ENCODE measurements at regions not wholly inside any gene's neighbourhood (a gene's known extent, or its start where the extent isn't known, plus 50 kb on each side); places are given as distances from the start of the nearest gene placed in this dataset.

DNA sequence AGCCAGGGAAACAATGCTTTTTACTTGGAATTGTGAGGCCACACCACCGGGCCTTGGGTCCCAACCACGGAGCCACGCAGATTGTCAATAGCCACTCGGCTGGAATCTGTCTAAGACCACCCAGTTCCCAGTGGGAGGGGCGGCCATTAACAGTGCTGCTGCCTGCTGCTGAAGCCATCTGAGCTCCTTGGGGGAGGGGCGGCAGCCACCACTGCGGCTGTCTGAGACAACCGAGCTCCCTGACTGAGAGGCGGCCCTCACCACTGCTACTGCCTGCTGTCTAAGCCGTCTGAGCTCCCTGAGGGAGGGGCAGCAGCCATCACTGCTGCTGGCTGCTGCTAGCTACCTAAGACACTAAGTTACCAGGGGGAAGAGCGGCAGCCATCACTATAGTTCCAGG lies 64.3 kb downstream of the DMRTA2 start:
- no peak for DNase-seq (ENCODE audit: low read depth in 2 of 2)

DNA sequence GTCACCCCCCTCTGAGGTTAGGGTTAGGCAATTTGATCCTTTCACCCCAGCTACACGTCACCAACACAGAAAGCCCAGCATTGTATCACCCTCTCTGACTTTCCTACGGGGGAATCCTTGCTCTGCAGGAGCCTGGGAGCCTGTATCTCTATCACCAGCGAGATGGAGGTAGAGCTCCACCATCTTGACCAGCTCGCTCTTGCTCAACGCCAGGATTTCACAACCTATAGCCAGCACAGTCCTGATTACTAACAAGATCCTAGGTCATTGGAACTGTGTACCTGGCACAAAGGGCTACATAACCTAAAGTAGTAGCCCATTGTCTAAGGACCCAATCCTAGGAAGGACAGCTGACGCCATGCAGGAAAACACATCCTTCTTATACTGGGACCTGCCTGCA lies 66.1 kb downstream of the DMRTA2 start:
- DNase-seq (ENCODE audit: low read depth in 2 of 2) = no peak

DNA sequence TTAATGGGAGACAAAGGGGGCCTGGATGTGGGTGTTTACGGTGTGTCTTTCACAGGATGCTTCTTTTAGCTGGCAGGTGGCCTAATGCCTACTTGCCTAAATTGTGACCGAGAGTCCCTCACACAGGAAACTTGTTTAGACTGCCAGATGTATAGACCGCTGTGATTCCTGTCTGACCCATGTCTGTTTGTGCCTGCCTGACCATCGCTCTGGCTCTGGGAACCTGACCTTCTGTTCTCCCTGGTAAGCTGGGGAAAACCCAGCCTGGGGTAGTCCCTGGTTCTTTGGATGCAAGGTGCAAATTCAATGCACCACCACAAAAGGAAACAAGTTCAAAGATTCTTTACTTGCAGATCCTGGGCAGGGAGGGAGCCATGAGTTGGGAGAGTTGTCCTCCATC lies 68.4 kb downstream of the DMRTA2 start:
- DNase-seq (ENCODE audit: low read depth in 2 of 2) = no peak

- DNase-seq (ENCODE audit: low read depth in 2 of 2) = no peak
Measured at GRCh38 chr1:50352428-50352827, 70.8 kb downstream of the DMRTA2 start.

DNA sequence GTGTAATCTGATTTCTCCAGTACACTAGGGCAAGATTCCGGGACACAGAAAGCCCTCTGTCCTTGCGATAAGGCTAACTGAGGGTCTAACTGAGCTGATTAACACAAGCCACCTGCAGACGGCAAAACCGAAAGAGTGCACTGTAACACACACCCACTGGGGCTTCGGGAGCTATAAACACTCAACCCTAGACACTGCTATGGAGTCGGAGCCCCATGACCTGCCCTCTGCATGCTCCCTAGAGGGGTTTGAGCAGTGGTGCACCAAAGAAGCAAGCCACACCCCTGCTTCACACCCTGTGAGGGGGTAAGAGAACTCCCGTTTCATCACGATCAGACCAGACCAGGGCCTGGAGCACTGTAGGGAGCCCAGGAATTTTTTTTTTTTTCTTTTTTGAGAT lies 72.4 kb downstream of the DMRTA2 start:
- DNase-seq (ENCODE audit: low read depth in 2 of 2) = no peak

GRCh38 chr1:50350421-50350820 lies 72.8 kb downstream of the DMRTA2 start:
- no peak for DNase-seq (ENCODE audit: low read depth in 2 of 2)

DNA sequence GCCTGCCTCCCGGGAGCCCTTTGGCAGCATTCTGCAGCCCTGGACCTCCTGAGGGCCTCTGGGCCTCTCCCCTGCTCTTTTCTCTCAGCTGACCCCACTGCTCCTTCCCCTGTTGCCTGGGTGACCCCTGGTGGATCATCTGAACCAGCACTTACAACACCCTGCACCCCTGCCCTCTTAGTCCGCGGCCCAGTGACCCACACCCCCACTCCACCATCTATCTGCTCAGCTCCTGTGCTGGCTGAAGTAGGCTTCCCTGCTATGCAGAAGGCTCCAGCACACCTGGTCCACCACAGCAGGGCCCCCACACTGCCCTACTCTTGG lies 74.0 kb downstream of the DMRTA2 start:
- DNase-seq (ENCODE audit: low read depth in 2 of 2) = no peak

DNA sequence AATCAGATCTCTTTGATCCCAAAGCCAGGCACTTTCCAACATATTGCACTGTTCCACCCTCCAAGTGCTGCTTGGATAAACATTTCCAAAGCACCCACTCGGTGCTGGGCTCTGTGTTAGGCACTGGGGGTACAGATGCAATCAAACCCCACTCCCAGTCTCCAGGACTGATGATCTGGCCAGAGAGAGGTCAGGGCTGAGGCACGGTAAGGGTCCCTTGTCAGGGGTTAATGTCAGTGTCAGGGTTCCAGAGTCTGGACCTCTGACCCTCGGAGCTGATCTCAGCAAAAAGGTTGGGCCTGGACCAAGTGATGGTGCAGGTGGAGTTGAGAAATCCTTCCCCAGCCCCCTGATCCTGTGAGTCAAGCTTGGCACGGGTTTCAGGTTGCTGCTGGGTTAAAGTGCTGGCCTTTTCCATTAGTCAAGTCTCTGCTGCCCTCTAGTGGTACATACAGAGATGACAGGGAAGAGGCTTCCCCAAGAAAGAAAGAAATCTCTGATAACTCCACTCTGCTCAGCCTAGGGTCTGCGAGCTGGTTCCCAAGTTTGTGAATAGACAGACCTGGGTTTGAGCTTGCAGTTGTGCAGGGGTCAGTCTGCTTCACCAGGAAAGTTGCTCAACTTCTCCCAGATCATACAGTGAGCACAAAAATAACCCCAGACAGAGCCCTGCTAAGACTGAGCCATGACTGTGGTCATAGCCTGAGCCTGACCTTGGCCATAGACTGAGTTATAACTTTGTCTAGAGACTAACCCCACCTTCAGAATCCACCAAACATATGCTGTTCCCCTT lies 74.6 kb downstream of the DMRTA2 start:
- DNase-seq (ENCODE audit: low read depth in 2 of 2) = peak in 1 of 2 donors; percentile 9

GRCh38 chr1:50347933-50348332 lies 75.3 kb downstream of the DMRTA2 start:
- no peak for DNase-seq (ENCODE audit: low read depth in 2 of 2)

DNA sequence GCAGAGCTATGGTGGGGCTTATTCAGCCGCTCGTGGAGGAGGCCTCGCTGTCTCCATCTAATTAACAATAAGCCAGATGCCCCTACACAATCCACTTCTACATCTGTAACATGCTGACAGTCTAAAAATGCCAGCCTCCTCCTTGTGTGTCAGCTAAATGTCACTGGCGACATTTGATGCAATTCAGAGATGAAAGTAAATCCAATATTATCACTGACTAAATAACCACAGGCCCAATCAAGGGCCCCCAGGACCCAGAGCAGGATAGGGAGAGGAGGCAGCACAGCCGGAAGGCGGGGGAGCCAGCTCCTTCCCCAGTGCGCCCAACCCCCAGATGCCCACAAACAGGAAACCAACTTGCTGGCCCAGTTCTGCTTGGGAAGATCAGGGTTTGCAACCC lies 76.6 kb downstream of the DMRTA2 start:
- no peak for DNase-seq (ENCODE audit: low read depth in 2 of 2)

DNA sequence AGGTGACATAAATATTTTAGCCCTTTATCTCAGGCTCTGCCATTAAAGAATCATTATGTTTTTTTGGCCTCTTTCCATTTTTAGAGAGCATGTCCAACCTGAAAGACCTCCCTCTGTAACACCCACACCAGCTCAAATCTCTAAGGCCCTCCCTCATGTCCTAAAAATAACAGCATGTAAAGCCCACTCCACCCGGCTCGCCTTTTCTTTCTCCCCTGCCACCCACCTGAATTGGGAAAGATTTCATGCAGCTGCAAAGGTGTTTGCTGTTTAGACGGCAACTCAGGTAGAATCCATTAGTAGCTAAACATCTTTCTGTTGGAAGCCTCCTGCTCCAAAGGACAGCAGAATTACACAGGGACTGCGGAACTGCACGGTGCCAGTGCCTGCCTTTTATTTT lies 79.9 kb downstream of the DMRTA2 start:
- no peak for DNase-seq (ENCODE audit: low read depth in 2 of 2)

- DNase-seq (ENCODE audit: low read depth in 2 of 2) = no peak
Measured at GRCh38 chr1:50342525-50342924, 80.7 kb downstream of the DMRTA2 start.

DNA sequence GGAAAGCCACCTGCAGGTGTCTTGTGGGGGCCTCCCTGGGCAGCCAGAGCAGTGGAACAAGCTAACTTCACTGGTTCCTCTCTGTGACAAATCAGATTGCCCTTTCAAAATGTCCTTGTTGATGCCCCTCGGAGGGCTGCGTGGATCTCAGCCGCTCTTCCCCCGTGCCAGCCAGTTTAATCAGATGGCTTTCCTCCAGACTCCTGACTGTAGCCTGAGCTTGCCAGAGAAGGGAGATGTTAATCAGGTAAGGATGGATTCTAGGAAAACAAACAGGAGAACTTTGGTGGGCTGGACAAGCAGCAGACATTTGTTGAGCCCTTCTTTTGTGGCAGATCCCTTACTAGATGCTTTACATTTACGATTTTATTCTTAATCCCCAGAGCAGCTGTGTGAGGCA lies 88.2 kb downstream of the DMRTA2 start:
- no peak for DNase-seq (ENCODE audit: low read depth in 2 of 2)

- peak; percentile 36 to 38 for DNase-seq (ENCODE audit: low read depth in 2 of 2)
Measured at GRCh38 chr1:50333595-50333974, 89.7 kb downstream of the DMRTA2 start.

- DNase-seq (ENCODE audit: low read depth in 2 of 2) = peak; percentile 28 to 32
Measured at GRCh38 chr1:50332941-50333594, 90.2 kb downstream of the DMRTA2 start.

DNA sequence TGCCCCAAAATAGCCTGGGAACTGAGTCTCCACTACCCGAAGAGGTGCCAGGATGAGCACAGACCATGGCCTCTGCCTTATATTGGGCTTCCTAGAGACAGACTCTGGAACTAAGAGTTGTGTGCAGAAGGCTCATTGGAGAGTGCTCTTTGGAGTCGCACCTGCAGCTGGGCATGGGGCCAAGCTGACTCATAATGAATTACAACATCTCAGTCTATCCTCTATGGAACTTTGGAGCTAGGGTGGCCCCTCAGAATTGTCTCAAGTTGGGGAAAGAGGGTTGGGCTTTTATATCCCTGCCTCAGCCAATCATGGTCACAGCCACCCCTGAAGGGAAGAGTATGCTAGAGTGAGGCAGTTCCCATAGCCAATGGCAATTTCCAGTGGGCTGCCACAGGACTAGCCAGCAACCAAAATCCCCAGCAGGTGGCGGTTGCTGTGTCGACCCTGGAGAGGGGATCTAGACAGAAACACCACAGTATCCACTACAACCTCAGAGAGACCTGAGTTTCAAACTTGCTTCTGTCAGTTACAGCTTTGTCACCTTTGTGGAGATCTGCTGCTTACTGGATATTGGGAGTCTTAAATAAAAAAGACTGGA lies 93.8 kb downstream of the DMRTA2 start:
- DNase-seq (ENCODE audit: low read depth in 2 of 2) = no peak

DNA sequence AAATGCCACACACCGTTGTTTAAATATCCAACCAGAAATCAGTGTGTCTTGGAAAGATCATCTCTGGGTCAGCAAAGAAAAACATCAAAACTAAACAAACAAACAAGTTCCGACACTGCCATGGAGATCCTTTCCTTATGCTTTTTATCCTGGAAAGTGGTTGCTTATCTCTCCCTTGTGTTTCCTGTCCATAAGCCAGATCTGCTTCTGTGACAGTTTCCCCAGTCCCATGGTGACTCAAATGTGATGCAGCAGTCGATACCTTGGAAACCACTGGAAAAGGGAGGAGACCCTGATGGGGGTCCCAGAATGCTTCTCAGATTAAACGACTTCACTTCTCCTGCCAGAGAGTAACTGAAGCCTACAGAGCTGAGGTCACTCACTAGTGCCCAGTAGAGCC lies 94.7 kb downstream of the DMRTA2 start:
- no peak for DNase-seq (ENCODE audit: low read depth in 2 of 2)

DNA sequence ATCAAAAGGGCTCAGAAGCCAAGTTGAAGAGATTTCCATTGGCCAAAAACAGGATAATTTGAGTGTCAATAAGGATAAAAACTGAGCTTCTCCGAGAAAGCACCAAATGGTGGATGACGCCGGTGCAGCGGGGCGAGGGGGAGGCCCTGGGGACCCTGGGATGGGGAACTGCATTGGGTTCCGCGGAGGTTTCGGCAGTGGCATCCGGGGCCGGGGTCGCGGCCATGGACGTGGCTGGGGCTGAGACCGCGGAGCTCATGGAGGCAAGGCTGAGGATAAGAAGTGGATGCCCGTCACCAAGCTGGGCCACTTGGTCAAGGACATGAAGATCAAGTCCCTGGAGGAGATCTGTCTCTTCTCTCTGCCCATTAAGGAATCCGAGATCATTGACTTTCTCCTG lies 97.2 kb downstream of the DMRTA2 start:
- DNase-seq (ENCODE audit: low read depth in 2 of 2) = no peak

DNA sequence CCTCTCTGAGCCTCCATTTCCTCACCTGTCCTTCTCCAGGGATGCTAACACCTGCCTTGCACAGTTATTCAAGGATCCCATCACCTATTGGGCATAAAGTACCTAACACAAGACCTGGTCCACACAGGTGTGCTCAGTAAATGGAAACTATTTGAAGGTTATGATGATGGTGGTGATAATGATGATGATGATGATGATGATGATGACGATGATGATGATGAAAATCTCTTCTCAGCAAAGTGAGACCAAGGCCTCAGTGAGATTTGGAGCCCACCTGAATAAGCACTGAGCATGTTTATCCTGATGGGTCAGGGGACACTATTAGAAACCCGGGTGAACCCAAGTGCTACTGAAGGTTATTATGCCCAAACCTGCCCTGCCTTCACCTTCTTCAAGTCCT lies 100.7 kb downstream of the DMRTA2 start:
- no peak for DNase-seq (ENCODE audit: low read depth in 2 of 2)

DNA sequence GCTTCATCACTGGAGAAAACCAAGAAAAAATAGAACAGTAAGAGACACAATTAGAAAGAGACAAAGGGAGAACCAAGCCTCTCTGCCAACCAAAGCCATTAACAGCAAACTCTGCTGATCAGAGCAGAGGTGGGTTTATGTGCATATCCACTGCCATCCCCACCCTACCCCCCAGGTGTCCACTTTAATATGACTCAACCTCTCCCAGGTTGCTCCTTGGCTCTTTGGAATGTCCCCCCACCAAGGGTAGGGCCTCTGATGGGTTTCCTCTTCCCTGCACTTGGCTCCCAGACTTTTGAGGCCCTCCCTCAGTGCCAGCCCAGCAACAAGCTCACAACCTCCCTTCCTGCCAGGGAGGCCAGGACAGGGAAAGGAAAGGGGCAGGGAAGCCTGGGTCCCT lies 104.8 kb downstream of the DMRTA2 start:
- DNase-seq (ENCODE audit: low read depth in 2 of 2) = no peak

GRCh38 chr1:50308878-50309277 lies 114.4 kb downstream of the DMRTA2 start:
- no peak for DNase-seq (ENCODE audit: low read depth in 2 of 2)

- no peak for DNase-seq (ENCODE audit: low read depth in 2 of 2)
Measured at GRCh38 chr1:50305808-50306207, 117.4 kb downstream of the DMRTA2 start.

GRCh38 chr1:50300297-50300696 lies 122.9 kb downstream of the DMRTA2 start:
- no peak for DNase-seq (ENCODE audit: low read depth in 2 of 2)
